Hepatocyte (in vitro differentiated cells): ENCODE measurements at regions not wholly inside any gene's neighbourhood (a gene's known extent, or its start where the extent isn't known, plus 50 kb on each side); places are given as distances from the start of the nearest gene placed in this dataset.
"Not testable (repeated sequence)": the region's sequence is repeated elsewhere in the genome, so short reads cannot be mapped to it uniquely, and the experiment has no call there.

Experiments
- DNase-seq: peaks from one replicate; pipeline ENCODE4 v3.0.0-alpha.2; 2016; ENCODE audit warnings: low spot score
- H2AFZ ChIP-seq: fragments of 200-600 bp; sonication (generic); 2 replicates; pipeline ENCODE4 v1.6.0; 2016; ENCODE audit warnings: antibody characterized with exemption, mild to moderate bottlenecking
- H3K27ac ChIP-seq: fragments of 200-600 bp; sonication (generic); 2 replicates; pipeline ENCODE4 v1.5.1; 2016; ENCODE audit warnings: mild to moderate bottlenecking
- H3K27me3 ChIP-seq: fragments of 200-600 bp; sonication (generic); 2 replicates; pipeline ENCODE4 v1.6.1; 2016
- H3K36me3 ChIP-seq: fragments of 200-600 bp; sonication (generic); replicated peaks from 2 replicates; pipeline ENCODE4 v1.5.1; 2016; ENCODE audit warnings: low read depth; ENCODE audit not compliant: insufficient read depth
- H3K4me1 ChIP-seq: fragments of 200-600 bp; sonication (generic); 2 replicates; pipeline ENCODE4 v1.5.1; 2016; ENCODE audit warnings: mild to moderate bottlenecking, moderate library complexity; ENCODE audit not compliant: insufficient read depth
- H3K4me2 ChIP-seq: fragments of 200-600 bp; sonication (generic); 2 replicates; pipeline ENCODE4 v1.6.0; 2016
- H3K4me3 ChIP-seq: fragments of 200-600 bp; sonication (generic); 2 replicates; pipeline ENCODE4 v1.5.1; 2016; ENCODE audit warnings: mild to moderate bottlenecking
- H3K79me2 ChIP-seq: fragments of 200-600 bp; sonication (generic); 2 replicates; pipeline ENCODE4 v1.6.0; 2017; ENCODE audit warnings: mild to moderate bottlenecking
- H3K9me2 ChIP-seq: fragments of 200-600 bp; sonication (generic); replicated peaks from 2 replicates; pipeline ENCODE4 v1.6.0; 2017; ENCODE audit warnings: mild to moderate bottlenecking; ENCODE audit not compliant: insufficient read depth
- H3K9me3 ChIP-seq: fragments of 200-600 bp; sonication (generic); 2 replicates; pipeline ENCODE4 v1.5.1; 2016; ENCODE audit warnings: low read depth, mild to moderate bottlenecking
- H4K20me1 ChIP-seq: fragments of 200-600 bp; sonication (generic); 2 replicates; pipeline ENCODE4 v1.6.0; 2016; ENCODE audit warnings: mild to moderate bottlenecking; ENCODE audit not compliant: insufficient read depth, poor library complexity, severe bottlenecking
- EZH2 ChIP-seq: fragments of 200-600 bp; sonication (generic); IDR thresholded peaks from 2 replicates; pipeline ENCODE4 v1.6.1; 2016; ENCODE audit warnings: antibody characterized with exemption, mild to moderate bottlenecking, borderline replicate concordance
- EZH2phosphoT487 ChIP-seq: fragments of 200-600 bp; sonication (generic); IDR thresholded peaks from one replicate; pipeline ENCODE4 v1.6.1; 2018; ENCODE audit warnings: antibody characterized with exemption, mild to moderate bottlenecking, low read depth, moderate library complexity; ENCODE audit not compliant: unreplicated experiment, severe bottlenecking
- whole genome bisulfite sequencing: methylation state at CpG from one replicate; pipeline ENCODE4 v1.1.6; 2016; ENCODE audit warnings: low lambda C conversion rate; ENCODE audit errors: missing lambda C conversion rate; 5-methylcytosine and 5-hydroxymethylcytosine counted together
- TF ChIP-seq, protein P1 (sequence below): fragments of 200-600 bp; sonication (generic); IDR thresholded peaks from 2 replicates; pipeline ENCODE4 v1.5.1; 2016; ENCODE audit warnings: antibody characterized with exemption, mild to moderate bottlenecking; ENCODE audit not compliant: poor library complexity

DNA sequence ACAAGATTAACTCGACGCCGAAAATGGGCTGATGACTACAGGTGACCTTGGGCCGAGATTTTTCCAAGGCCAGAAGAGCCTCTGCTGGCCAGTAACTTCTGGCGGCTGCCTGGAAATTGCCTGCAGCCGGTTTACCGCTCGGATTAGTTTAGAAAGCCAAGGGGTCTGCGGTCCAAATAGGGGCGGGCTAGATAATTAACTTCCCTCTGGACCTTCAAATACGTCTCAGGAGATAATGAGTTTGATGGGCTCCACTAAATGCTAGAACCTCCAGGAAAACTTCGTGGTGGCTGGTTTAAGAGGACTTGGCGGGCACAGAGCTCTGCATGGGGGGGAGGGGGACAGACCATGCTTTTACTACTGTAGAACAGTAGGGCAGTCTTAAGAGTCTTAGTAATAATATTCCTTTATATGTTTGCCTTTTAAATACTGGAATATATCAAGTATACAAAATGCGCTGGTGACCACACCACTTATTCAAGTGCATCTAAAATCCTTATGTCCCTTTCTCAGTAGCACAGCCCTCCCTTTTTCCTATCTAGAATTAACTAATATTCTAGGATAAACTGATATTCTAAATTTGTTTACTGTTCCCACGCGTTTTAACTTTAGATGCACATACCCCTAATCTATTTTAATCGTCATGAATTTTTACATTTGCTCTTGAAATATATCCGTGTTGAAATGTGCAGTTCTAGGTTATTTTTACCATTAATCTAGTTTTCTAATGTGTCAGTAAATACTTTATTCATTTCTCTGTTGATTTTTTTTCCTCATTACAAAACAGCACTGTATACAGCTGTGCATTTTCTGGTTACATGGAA, 107.5 kb upstream of the PRSS16 start:
- H4K20me1 ChIP-seq: no peaks in the 10 kb centered on the region
- H3K4me2 ChIP-seq: peak overlapping the region; percentile 80
- H2AFZ ChIP-seq: peak overlapping the region; percentile 34

DNA sequence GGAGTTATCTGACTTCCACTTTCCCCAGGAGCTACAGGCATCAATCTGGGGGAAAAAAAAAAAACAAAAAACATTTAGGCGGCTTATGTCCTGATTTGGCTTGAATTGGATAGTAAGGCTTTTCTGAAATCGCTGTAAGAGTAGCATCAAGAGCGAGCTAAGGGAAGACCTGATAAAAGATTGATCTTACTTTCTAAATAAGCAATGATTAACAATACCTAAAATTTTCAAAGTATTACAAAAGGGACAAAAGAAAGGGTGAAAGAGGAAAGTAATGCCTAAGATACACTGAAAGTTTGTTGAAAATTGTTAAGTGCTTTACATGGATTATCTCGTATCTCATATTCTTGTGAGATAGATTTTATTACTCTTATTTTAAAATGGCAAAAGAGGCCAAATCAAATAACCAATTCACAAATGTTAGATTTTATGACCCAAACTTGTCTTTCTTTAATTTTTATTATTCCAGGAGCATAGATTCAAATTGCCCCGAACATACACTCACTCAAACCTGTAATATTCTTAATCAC, 106.4 kb upstream of the PRSS16 start:
- DNase-seq: no peak
- H3K27ac ChIP-seq: no peak overlapping the region
- H3K36me3 ChIP-seq: no peaks in the 10 kb centered on the region
- H2AFZ ChIP-seq: no peak overlapping the region
- H4K20me1 ChIP-seq: no peaks in the 10 kb centered on the region
- H3K9me2 ChIP-seq: no peaks in the 10 kb centered on the region
- TF ChIP-seq, protein P1, sequence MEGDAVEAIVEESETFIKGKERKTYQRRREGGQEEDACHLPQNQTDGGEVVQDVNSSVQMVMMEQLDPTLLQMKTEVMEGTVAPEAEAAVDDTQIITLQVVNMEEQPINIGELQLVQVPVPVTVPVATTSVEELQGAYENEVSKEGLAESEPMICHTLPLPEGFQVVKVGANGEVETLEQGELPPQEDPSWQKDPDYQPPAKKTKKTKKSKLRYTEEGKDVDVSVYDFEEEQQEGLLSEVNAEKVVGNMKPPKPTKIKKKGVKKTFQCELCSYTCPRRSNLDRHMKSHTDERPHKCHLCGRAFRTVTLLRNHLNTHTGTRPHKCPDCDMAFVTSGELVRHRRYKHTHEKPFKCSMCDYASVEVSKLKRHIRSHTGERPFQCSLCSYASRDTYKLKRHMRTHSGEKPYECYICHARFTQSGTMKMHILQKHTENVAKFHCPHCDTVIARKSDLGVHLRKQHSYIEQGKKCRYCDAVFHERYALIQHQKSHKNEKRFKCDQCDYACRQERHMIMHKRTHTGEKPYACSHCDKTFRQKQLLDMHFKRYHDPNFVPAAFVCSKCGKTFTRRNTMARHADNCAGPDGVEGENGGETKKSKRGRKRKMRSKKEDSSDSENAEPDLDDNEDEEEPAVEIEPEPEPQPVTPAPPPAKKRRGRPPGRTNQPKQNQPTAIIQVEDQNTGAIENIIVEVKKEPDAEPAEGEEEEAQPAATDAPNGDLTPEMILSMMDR: no peak
- TF ChIP-seq EZH2 (no peak), EZH2phosphoT487 (no peak)
- 46% methylated on average over 5 of the region's 5 CpGs for WGBS
- H3K79me2 ChIP-seq: peaks cover 81% of the 10 kb centered on the region
- no peak overlapping the region for H3K4me3 ChIP-seq
- H3K27me3 ChIP-seq: no peaks in the 10 kb centered on the region
- H3K4me2 ChIP-seq: peak overlapping the region; percentile 80
- H3K9me3 ChIP-seq: no peaks in the 10 kb centered on the region
- H3K4me1 ChIP-seq: peaks cover 21% of the 10 kb centered on the region

More for the DNA sequence above, 107.5 kb upstream of the PRSS16 start:
- peaks cover 21% of the 10 kb centered on the region for H3K4me1 ChIP-seq
- H3K9me3 ChIP-seq: no peaks in the 10 kb centered on the region
- no peaks in the 10 kb centered on the region for H3K36me3 ChIP-seq
- no peaks in the 10 kb centered on the region for H3K27me3 ChIP-seq
- DNase-seq: peak; percentile 39
- WGBS: 6% methylated on average over 18 of the region's 18 CpGs
- H3K9me2 ChIP-seq: no peaks in the 10 kb centered on the region
- H3K4me3 ChIP-seq: peak overlapping the region; percentile 25
- peak overlapping the region; percentile 88 for H3K27ac ChIP-seq
- no peak for TF ChIP-seq EZH2phosphoT487
- H3K79me2 ChIP-seq: peaks cover 75% of the 10 kb centered on the region

DNA sequence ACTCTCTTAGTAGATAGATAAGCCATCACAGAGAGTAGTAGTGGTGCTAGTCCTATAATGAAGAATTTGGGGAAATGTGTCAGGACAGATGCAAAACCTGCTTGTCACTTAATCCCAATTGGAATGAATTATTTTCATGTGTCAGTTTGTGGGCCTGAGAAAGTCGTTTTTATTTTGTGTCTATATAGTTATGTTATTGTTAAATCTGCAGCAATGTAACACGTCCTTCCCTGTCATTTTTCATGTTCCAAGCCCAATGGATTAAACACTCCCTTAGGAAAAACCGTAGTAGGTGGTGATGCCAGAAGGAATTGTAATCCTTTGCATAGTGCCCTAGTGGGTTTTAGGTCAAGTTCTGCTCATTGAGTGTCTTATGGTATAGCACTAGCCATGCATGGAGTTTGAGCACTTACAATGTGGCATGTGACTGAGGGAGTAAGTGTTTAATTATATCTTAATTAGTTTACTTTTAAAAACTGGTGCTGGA, 105.9 kb upstream of the PRSS16 start:
- Histone ChIP-seq H3K27me3 (no peaks in the 10 kb centered on the region), H3K27ac (no peak overlapping the region), H3K4me2 (peak overlapping the region; percentile 80), H3K9me2 (no peaks in the 10 kb centered on the region), H3K4me1 (peaks cover 21% of the 10 kb centered on the region), H3K9me3 (no peaks in the 10 kb centered on the region), H3K79me2 (peaks cover 79% of the 10 kb centered on the region), H3K4me3 (no peak overlapping the region), H3K36me3 (no peaks in the 10 kb centered on the region), H4K20me1 (no peaks in the 10 kb centered on the region), H2AFZ (no peak overlapping the region)
- 44% methylated on average over 3 of the region's 3 CpGs for WGBS
- DNase-seq: no peak
- TF ChIP-seq, protein P1: no peak
- TF ChIP-seq EZH2phosphoT487 (no peak), EZH2 (no peak)

DNA sequence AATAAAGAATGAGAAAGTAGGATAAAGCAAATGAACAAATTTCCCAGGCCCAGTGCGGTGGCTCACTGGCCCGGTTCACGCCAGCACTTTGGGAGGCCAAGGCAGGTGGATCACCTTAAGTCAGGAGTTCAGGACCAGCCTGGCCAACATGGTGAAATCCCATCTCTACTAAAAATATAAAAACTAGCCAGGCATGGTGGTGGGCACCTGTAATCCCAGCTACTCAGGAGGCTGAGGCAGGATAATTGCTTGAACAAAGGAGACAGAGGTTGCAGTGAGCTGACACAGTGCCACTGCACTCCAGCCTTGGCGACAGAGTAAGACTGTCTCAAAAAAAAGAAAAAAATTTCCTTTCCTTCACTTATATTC, 104.5 kb upstream of the PRSS16 start:
- not testable (repeated sequence) for H3K27ac ChIP-seq, H2AFZ ChIP-seq, DNase-seq, H3K4me3 ChIP-seq, H3K27me3 ChIP-seq, H3K9me3 ChIP-seq, H3K36me3 ChIP-seq, H4K20me1 ChIP-seq, H3K9me2 ChIP-seq
- peaks cover 67% of the 10 kb centered on the region for H3K79me2 ChIP-seq
- peak overlapping the region; percentile 88 for H3K4me2 ChIP-seq
- H3K4me1 ChIP-seq: peaks cover 21% of the 10 kb centered on the region
- 98% methylated on average over 4 of the region's 4 CpGs for WGBS
